SK-N-SH treated with all-trans-retinoic acid at 6 μM for 48 hours (cell line): ENCODE measurements at regions not wholly inside any gene's neighbourhood (a gene's known extent, or its start where the extent isn't known, plus 50 kb on each side); places are given as distances from the start of the nearest gene placed in this dataset.

Source experiments
- ATAC-seq: fragments of 200-7000 bp; cut with Tn5 transposase; 3 replicates; pipeline ENCODE4 v1.9.1; 2020; ENCODE audit warnings: mild to moderate bottlenecking, moderate library complexity
- ARNTL ChIP-seq: fragments of 450-650 bp; formaldehyde crosslinking; IDR thresholded peaks from 2 replicates; pipeline ENCODE4 v1.5.0; 2020; ENCODE audit warnings: low read depth, mild to moderate bottlenecking, moderate library complexity, borderline replicate concordance
- BACH2 ChIP-seq: fragments of 250-450 bp; sonication (Bioruptor Pico); IDR thresholded peaks from 2 replicates; pipeline ENCODE4 v1.9.0; 2021; ENCODE audit warnings: mild to moderate bottlenecking, borderline replicate concordance
- ESRRG ChIP-seq: fragments of 250-450 bp; sonication (Bioruptor Pico); IDR thresholded peaks from 2 replicates; pipeline ENCODE4 v1.6.1; 2021; ENCODE audit warnings: mild to moderate bottlenecking
- GLIS3 ChIP-seq: fragments of 250-450 bp; sonication (Bioruptor Pico); IDR thresholded peaks from 2 replicates; pipeline ENCODE4 v1.5.0; 2020; ENCODE audit warnings: mild to moderate bottlenecking, moderate library complexity
- ISL1 ChIP-seq: fragments of 250-450 bp; sonication (Bioruptor Pico); IDR thresholded peaks from 2 replicates; pipeline ENCODE4 v2.1.2; 2022; ENCODE audit warnings: mild to moderate bottlenecking, moderate library complexity
- OSR1 ChIP-seq: fragments of 250-450 bp; sonication (Bioruptor Pico); IDR thresholded peaks from 2 replicates; pipeline ENCODE4 v1.8.0; 2022; ENCODE audit warnings: moderate library complexity, mild to moderate bottlenecking, inconsistent platforms
- PPARA ChIP-seq: fragments of 250-450 bp; sonication (Bioruptor Pico); IDR thresholded peaks from 2 replicates; pipeline ENCODE4 v1.5.0; 2020; ENCODE audit warnings: mild to moderate bottlenecking, borderline replicate concordance
- RARB ChIP-seq: fragments of 250-450 bp; sonication (Bioruptor Pico); IDR thresholded peaks from 2 replicates; pipeline ENCODE4 v1.8.0; 2021; ENCODE audit warnings: mild to moderate bottlenecking, moderate library complexity
- SNAI2 ChIP-seq: fragments of 250-450 bp; sonication (Bioruptor Pico); IDR thresholded peaks from 2 replicates; pipeline ENCODE4 v1.5.0; 2020; ENCODE audit warnings: mild to moderate bottlenecking, moderate library complexity
- TCF4 ChIP-seq: fragments of 250-450 bp; sonication (Bioruptor Pico); IDR thresholded peaks from 2 replicates; pipeline ENCODE4 v1.8.0; 2021; ENCODE audit warnings: mild to moderate bottlenecking, moderate library complexity, borderline replicate concordance
- TOX ChIP-seq: fragments of 250-450 bp; sonication (Bioruptor Pico); IDR thresholded peaks from 2 replicates; pipeline ENCODE4 v1.8.0; 2021; ENCODE audit warnings: mild to moderate bottlenecking, moderate library complexity, borderline replicate concordance
- ZC3H10 ChIP-seq: fragments of 250-450 bp; sonication (Bioruptor Pico); IDR thresholded peaks from 2 replicates; pipeline ENCODE4 v1.5.1; 2021; ENCODE audit warnings: mild to moderate bottlenecking, moderate library complexity
- ZFP3 ChIP-seq: fragments of 250-450 bp; sonication (Bioruptor Pico); IDR thresholded peaks from 2 replicates; pipeline ENCODE4 v1.5.0; 2020; ENCODE audit warnings: mild to moderate bottlenecking, moderate library complexity
- ZFP30 ChIP-seq: fragments of 450-650 bp; formaldehyde crosslinking; IDR thresholded peaks from 2 replicates; pipeline ENCODE4 v1.5.0; 2022; ENCODE audit warnings: mild to moderate bottlenecking, moderate library complexity
- ZNF565 ChIP-seq: fragments of 450-650 bp; formaldehyde crosslinking; conservative IDR thresholded peaks from 2 replicates; pipeline ENCODE4 v1.5.0; 2020; ENCODE audit warnings: low read depth, mild to moderate bottlenecking, moderate library complexity
- ZNF70 ChIP-seq: fragments of 450-650 bp; formaldehyde crosslinking; IDR thresholded peaks from 2 replicates; pipeline ENCODE4 v1.5.0; 2020; ENCODE audit warnings: mild to moderate bottlenecking, moderate library complexity
- ZNF8 ChIP-seq: fragments of 450-650 bp; formaldehyde crosslinking; IDR thresholded peaks from 2 replicates; pipeline ENCODE4 v1.5.0; 2020; ENCODE audit warnings: mild to moderate bottlenecking, moderate library complexity
- TF ChIP-seq, protein P1 (sequence below): fragments of 250-450 bp; sonication (Bioruptor Pico); IDR thresholded peaks from 2 replicates; pipeline ENCODE4 v1.5.1; 2020; ENCODE audit warnings: low read depth, mild to moderate bottlenecking, moderate library complexity
- TF ChIP-seq, protein P2 (sequence below): fragments of 250-450 bp; sonication (Bioruptor Pico); IDR thresholded peaks from 2 replicates; pipeline ENCODE4 v1.8.0; 2020; ENCODE audit warnings: mild to moderate bottlenecking, moderate library complexity, borderline replicate concordance
- TF ChIP-seq, protein P3 (sequence below): fragments of 250-450 bp; sonication (Bioruptor Pico); IDR thresholded peaks from 2 replicates; pipeline ENCODE4 v1.5.0; 2020; ENCODE audit warnings: mild to moderate bottlenecking, moderate library complexity
- TF ChIP-seq, protein P4 (sequence below): fragments of 250-450 bp; sonication (Bioruptor Pico); IDR thresholded peaks from 2 replicates; pipeline ENCODE4 v1.8.0; 2021; ENCODE audit warnings: low read depth, mild to moderate bottlenecking, moderate library complexity, borderline replicate concordance
- TF ChIP-seq, protein P5 (sequence below): fragments of 250-450 bp; sonication (Bioruptor Pico); IDR thresholded peaks from 2 replicates; pipeline ENCODE4 v1.5.1; 2021; ENCODE audit warnings: mild to moderate bottlenecking, moderate library complexity

DNA sequence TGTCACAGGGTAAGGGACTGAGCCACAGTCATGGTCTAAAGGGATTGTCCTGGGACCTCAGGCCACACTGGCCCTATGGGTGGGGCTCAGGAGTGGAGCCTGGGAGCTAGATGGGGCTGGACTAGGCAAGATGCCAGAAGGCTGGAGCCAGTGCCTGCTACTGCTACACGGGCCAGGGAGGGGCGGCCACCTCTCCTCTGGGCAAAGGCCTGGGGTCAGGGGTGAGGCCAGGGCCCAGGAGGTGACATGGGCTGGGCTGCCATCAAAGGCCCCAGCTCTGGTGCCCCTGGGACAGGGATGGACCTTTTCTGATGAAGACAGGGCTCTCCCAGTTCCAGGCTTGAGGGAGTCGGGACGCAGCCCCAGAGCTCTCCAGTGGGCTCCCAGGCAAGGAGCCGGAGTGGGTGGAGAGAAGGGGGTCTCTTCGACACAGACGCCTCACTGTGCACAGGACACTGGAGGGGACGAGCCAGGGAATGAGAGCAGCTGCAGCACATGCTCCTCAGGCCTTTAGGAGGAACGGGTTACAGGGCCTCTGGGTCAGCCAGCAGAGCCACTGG lies 62.1 kb upstream of the IQSEC1 start:
- ATAC-seq: no peak
- TF ChIP-seq ZFP30 (CRISPR knock-in tag): no peak
- TF ChIP-seq, protein P1, sequence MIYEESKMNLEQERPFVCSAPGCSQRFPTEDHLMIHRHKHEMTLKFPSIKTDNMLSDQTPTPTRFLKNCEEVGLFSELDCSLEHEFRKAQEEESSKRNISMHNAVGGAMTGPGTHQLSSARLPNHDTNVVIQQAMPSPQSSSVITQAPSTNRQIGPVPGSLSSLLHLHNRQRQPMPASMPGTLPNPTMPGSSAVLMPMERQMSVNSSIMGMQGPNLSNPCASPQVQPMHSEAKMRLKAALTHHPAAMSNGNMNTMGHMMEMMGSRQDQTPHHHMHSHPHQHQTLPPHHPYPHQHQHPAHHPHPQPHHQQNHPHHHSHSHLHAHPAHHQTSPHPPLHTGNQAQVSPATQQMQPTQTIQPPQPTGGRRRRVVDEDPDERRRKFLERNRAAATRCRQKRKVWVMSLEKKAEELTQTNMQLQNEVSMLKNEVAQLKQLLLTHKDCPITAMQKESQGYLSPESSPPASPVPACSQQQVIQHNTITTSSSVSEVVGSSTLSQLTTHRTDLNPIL: no peak
- no peak for TF ChIP-seq ZNF70 (CRISPR knock-in tag)
- no peak for TF ChIP-seq TOX (CRISPR knock-in tag)
- TF ChIP-seq, protein P2, sequence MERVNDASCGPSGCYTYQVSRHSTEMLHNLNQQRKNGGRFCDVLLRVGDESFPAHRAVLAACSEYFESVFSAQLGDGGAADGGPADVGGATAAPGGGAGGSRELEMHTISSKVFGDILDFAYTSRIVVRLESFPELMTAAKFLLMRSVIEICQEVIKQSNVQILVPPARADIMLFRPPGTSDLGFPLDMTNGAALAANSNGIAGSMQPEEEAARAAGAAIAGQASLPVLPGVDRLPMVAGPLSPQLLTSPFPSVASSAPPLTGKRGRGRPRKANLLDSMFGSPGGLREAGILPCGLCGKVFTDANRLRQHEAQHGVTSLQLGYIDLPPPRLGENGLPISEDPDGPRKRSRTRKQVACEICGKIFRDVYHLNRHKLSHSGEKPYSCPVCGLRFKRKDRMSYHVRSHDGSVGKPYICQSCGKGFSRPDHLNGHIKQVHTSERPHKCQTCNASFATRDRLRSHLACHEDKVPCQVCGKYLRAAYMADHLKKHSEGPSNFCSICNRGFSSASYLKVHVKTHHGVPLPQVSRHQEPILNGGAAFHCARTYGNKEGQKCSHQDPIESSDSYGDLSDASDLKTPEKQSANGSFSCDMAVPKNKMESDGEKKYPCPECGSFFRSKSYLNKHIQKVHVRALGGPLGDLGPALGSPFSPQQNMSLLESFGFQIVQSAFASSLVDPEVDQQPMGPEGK (CRISPR knock-in tag): no peak
- TF ChIP-seq ZFP3 (CRISPR knock-in tag): no peak
- TF ChIP-seq ZC3H10: no peak
- TF ChIP-seq, protein P3, sequence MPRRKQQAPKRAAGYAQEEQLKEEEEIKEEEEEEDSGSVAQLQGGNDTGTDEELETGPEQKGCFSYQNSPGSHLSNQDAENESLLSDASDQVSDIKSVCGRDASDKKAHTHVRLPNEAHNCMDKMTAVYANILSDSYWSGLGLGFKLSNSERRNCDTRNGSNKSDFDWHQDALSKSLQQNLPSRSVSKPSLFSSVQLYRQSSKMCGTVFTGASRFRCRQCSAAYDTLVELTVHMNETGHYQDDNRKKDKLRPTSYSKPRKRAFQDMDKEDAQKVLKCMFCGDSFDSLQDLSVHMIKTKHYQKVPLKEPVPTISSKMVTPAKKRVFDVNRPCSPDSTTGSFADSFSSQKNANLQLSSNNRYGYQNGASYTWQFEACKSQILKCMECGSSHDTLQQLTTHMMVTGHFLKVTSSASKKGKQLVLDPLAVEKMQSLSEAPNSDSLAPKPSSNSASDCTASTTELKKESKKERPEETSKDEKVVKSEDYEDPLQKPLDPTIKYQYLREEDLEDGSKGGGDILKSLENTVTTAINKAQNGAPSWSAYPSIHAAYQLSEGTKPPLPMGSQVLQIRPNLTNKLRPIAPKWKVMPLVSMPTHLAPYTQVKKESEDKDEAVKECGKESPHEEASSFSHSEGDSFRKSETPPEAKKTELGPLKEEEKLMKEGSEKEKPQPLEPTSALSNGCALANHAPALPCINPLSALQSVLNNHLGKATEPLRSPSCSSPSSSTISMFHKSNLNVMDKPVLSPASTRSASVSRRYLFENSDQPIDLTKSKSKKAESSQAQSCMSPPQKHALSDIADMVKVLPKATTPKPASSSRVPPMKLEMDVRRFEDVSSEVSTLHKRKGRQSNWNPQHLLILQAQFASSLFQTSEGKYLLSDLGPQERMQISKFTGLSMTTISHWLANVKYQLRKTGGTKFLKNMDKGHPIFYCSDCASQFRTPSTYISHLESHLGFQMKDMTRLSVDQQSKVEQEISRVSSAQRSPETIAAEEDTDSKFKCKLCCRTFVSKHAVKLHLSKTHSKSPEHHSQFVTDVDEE (CRISPR knock-in tag): no peak
- TF ChIP-seq TCF4: no peak
- TF ChIP-seq BACH2: no peak
- TF ChIP-seq ESRRG: no peak
- no peak for TF ChIP-seq ZNF8
- TF ChIP-seq ZNF565 (CRISPR knock-in tag): no peak
- TF ChIP-seq GLIS3: no peak
- TF ChIP-seq, protein P4, sequence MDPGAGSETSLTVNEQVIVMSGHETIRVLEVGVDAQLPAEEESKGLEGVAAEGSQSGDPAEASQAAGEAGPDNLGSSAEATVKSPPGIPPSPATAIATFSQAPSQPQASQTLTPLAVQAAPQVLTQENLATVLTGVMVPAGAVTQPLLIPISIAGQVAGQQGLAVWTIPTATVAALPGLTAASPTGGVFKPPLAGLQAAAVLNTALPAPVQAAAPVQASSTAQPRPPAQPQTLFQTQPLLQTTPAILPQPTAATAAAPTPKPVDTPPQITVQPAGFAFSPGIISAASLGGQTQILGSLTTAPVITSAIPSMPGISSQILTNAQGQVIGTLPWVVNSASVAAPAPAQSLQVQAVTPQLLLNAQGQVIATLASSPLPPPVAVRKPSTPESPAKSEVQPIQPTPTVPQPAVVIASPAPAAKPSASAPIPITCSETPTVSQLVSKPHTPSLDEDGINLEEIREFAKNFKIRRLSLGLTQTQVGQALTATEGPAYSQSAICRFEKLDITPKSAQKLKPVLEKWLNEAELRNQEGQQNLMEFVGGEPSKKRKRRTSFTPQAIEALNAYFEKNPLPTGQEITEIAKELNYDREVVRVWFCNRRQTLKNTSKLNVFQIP (CRISPR knock-in tag): no peak
- TF ChIP-seq RARB (CRISPR knock-in tag): no peak
- TF ChIP-seq, protein P5, sequence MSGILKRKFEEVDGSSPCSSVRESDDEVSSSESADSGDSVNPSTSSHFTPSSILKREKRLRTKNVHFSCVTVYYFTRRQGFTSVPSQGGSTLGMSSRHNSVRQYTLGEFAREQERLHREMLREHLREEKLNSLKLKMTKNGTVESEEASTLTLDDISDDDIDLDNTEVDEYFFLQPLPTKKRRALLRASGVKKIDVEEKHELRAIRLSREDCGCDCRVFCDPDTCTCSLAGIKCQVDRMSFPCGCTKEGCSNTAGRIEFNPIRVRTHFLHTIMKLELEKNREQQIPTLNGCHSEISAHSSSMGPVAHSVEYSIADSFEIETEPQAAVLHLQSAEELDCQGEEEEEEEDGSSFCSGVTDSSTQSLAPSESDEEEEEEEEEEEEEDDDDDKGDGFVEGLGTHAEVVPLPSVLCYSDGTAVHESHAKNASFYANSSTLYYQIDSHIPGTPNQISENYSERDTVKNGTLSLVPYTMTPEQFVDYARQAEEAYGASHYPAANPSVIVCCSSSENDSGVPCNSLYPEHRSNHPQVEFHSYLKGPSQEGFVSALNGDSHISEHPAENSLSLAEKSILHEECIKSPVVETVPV (CRISPR knock-in tag): no peak
- no peak for TF ChIP-seq SNAI2 (CRISPR knock-in tag)
- TF ChIP-seq PPARA (CRISPR knock-in tag): no peak

DNA sequence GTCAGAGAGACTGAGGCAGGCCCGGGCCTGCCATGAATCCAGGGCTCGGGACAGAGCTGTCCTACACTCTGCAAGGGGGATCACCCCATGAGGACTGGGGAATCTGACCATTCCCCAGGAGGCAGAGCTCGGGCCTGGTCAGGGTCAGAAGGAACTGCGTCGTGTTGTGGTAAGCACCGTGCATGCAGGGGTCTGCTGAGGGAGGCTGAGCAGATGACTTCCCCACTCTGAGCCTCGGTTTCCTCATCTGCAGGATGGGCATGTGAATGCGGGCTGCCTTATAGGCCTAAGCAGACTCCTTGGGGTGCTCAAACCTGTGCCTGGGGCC lies 61.6 kb upstream of the IQSEC1 start:
- no peak for ATAC-seq
- no peak for TF ChIP-seq ARNTL (CRISPR knock-in tag)
- no peak for TF ChIP-seq GLIS3
- TF ChIP-seq, protein P4 (CRISPR knock-in tag): no peak
- TF ChIP-seq ISL1 (CRISPR knock-in tag): no peak
- no peak for TF ChIP-seq ZNF565 (CRISPR knock-in tag)
- TF ChIP-seq, protein P2 (CRISPR knock-in tag): no peak
- TF ChIP-seq, protein P3 (CRISPR knock-in tag): no peak
- TF ChIP-seq SNAI2 (CRISPR knock-in tag): no peak
- no peak for TF ChIP-seq ZC3H10
- TF ChIP-seq ZNF8: no peak
- no peak for TF ChIP-seq OSR1 (CRISPR knock-in tag)
- no peak for TF ChIP-seq ESRRG
- TF ChIP-seq TOX (CRISPR knock-in tag): no peak
- TF ChIP-seq, all 23 proteins: peak for 0
